Thyroid gland (tissue), 4 donors: ENCODE measurements at regions not wholly inside any gene's neighbourhood (a gene's known extent, or its start where the extent isn't known, plus 50 kb on each side); places are given as distances from the start of the nearest gene placed in this dataset.

Experiments
- CTCF ChIP-seq, 6 experiments: fragments of 200-600 bp in 3 of 6; fragments of 450-650 bp in 3 of 6; sonication (generic) in 3 of 6; IDR thresholded peaks; one replicate each; pipeline ENCODE4 v1.5.1; 2016 to 2019; ENCODE audit warnings: antibody characterized with exemption in 6 of 6, mild to moderate bottlenecking in 2 of 6, inconsistent platforms in 1 of 6, moderate library complexity in 1 of 6
- POLR2A ChIP-seq, 2 donors: fragments of 450-650 bp; IDR thresholded peaks; one replicate each; pipeline ENCODE4 v1.6.1; 2017; ENCODE audit warnings: antibody characterized with exemption in 2 of 2, mild to moderate bottlenecking in 2 of 2, moderate library complexity in 1 of 2

GRCh38 chr13:38099751-38100150, 230.2 kb upstream of the TRPC4 start:
- no peak for TF ChIP-seq CTCF (IDR thresholded peaks at IDR 0.05)
- TF ChIP-seq POLR2A (IDR thresholded peaks at IDR 0.05): no peak
